WTC11 (cell line): ENCODE measurements at regions not wholly inside any gene's neighbourhood (a gene's known extent, or its start where the extent isn't known, plus 50 kb on each side); places are given as distances from the start of the nearest gene placed in this dataset.

ENCODE experiments used
- ATAC-seq: fragments of 200-7000 bp; cut with Tn5 transposase; 2 replicates; pipeline ENCODE4 v1.10.0; 2021; ENCODE audit warnings: mild to moderate bottlenecking, moderate library complexity
- CTCF ChIA-PET: fragments of 300-600 bp; sonication (Branson Sonifier 250); formaldehyde crosslinking; loops from one replicate; lab custom pipeline; 2021; ENCODE audit warnings: antibody characterized with exemption; lab: Charles Lee
- POLR2A ChIA-PET: fragments of 350-600 bp; sonication (Branson Sonifier 250); formaldehyde crosslinking; loops from one replicate; lab custom pipeline; 2021; ENCODE audit warnings: antibody characterized with exemption; lab: Charles Lee
- DNase-seq: peaks from one replicate; pipeline ENCODE4 v3.0.0; 2021; ENCODE audit warnings: low spot score
- H3K27ac Mint-ChIP-seq: 2 replicates; pipeline ENCODE4 v1.8.0; 2021; ENCODE audit warnings: mixed read lengths
- H3K27me3 Mint-ChIP-seq: 2 replicates; pipeline ENCODE4 v1.8.0; 2021; ENCODE audit warnings: low read depth, mild to moderate bottlenecking, moderate library complexity, mixed read lengths
- H3K36me3 Mint-ChIP-seq: 2 replicates; pipeline ENCODE4 v1.8.0; 2021; ENCODE audit warnings: mixed read lengths
- H3K4me1 Mint-ChIP-seq: 2 replicates; pipeline ENCODE4 v1.8.0; 2022; ENCODE audit warnings: mixed read lengths
- H3K4me3 Mint-ChIP-seq: 2 replicates; pipeline ENCODE4 v1.8.0; 2021; ENCODE audit warnings: mild to moderate bottlenecking, moderate library complexity, mixed read lengths
- H3K9me3 Mint-ChIP-seq: 2 replicates; pipeline ENCODE4 v1.8.0; 2021; ENCODE audit warnings: mixed read lengths
- EMX1 ChIP-seq: fragments of 250-450 bp; sonication (Bioruptor Pico); IDR thresholded peaks from 2 replicates; pipeline ENCODE4 v1.8.0; 2021; ENCODE audit warnings: mild to moderate bottlenecking
- ETV6 ChIP-seq: sonication (generic); formaldehyde crosslinking; IDR thresholded peaks from 2 replicates; pipeline ENCODE4 v1.8.1; 2022; ENCODE audit warnings: mild to moderate bottlenecking, missing genetic modification reagents
- GRHL2 ChIP-seq: fragments of 250-450 bp; sonication (Bioruptor Pico); IDR thresholded peaks from 2 replicates; pipeline ENCODE4 v1.8.0; 2022; ENCODE audit warnings: mild to moderate bottlenecking, moderate library complexity; ENCODE audit not compliant: insufficient replicate concordance, severe bottlenecking
- JAZF1 ChIP-seq: fragments of 250-450 bp; sonication (Bioruptor Pico); IDR thresholded peaks from 2 replicates; pipeline ENCODE4 v1.9.0; 2021; ENCODE audit warnings: moderate library complexity, mild to moderate bottlenecking, inconsistent platforms
- JUN ChIP-seq: sonication (generic); formaldehyde crosslinking; IDR thresholded peaks from 2 replicates; pipeline ENCODE4 v1.8.0; 2023; ENCODE audit warnings: mild to moderate bottlenecking, missing genetic modification reagents
- NFYB ChIP-seq: sonication (generic); formaldehyde crosslinking; conservative IDR thresholded peaks from 2 replicates; pipeline ENCODE4 v1.8.0; 2022; ENCODE audit warnings: low read depth, missing genetic modification reagents
- NR2C2 ChIP-seq: sonication (generic); formaldehyde crosslinking; IDR thresholded peaks from 2 replicates; pipeline ENCODE4 v1.8.0; 2022; ENCODE audit warnings: mild to moderate bottlenecking, missing genetic modification reagents
- TP53 ChIP-seq: sonication (generic); formaldehyde crosslinking; IDR thresholded peaks from 2 replicates; pipeline ENCODE4 v1.8.1; 2023; ENCODE audit warnings: mild to moderate bottlenecking, missing genetic modification reagents
- ZBTB21 ChIP-seq: sonication (generic); formaldehyde crosslinking; IDR thresholded peaks from 2 replicates; pipeline ENCODE4 v1.8.1; 2023; ENCODE audit warnings: mild to moderate bottlenecking, missing genetic modification reagents, borderline replicate concordance
- ZNF121 ChIP-seq: sonication (generic); formaldehyde crosslinking; IDR thresholded peaks from 2 replicates; pipeline ENCODE4 v1.8.0; 2023; ENCODE audit warnings: missing genetic modification reagents
- ZNF138 ChIP-seq: sonication (generic); formaldehyde crosslinking; conservative IDR thresholded peaks from 2 replicates; pipeline ENCODE4 v1.8.1; 2022; ENCODE audit warnings: mild to moderate bottlenecking, moderate library complexity, missing genetic modification reagents
- ZNF423 ChIP-seq: fragments of 250-450 bp; sonication (Bioruptor Pico); IDR thresholded peaks from 2 replicates; pipeline ENCODE4 v2.1.2; 2022; ENCODE audit warnings: mild to moderate bottlenecking, moderate library complexity
- ZNF671 ChIP-seq: fragments of 250-450 bp; sonication (Bioruptor Pico); IDR thresholded peaks from 2 replicates; pipeline ENCODE4 v1.8.0; 2021; ENCODE audit warnings: mild to moderate bottlenecking
- TF ChIP-seq, protein P1 (sequence below): sonication (generic); formaldehyde crosslinking; IDR thresholded peaks from 2 replicates; pipeline ENCODE4 v1.8.1; 2022; ENCODE audit warnings: mild to moderate bottlenecking, moderate library complexity, missing genetic modification reagents
- TF ChIP-seq, protein P2 (sequence below): sonication (generic); formaldehyde crosslinking; IDR thresholded peaks from 2 replicates; pipeline ENCODE4 v1.8.1; 2023; ENCODE audit warnings: mild to moderate bottlenecking, moderate library complexity, missing genetic modification reagents
- TF ChIP-seq, protein P3 (sequence below): fragments of 200-600 bp; IDR thresholded peaks from 2 replicates; pipeline ENCODE4 v1.8.0; 2022; ENCODE audit warnings: antibody characterized with exemption
- TF ChIP-seq, protein P4 (sequence below): sonication (generic); formaldehyde crosslinking; IDR thresholded peaks from 2 replicates; pipeline ENCODE4 v1.8.0; 2023; ENCODE audit warnings: mild to moderate bottlenecking, missing genetic modification reagents
- TF ChIP-seq, protein P5 (sequence below): sonication (generic); formaldehyde crosslinking; IDR thresholded peaks from 2 replicates; pipeline ENCODE4 v1.8.0; 2022; ENCODE audit warnings: mild to moderate bottlenecking, missing genetic modification reagents
- TF ChIP-seq, protein P6 (sequence below): fragments of 250-450 bp; sonication (Bioruptor Pico); IDR thresholded peaks from 2 replicates; pipeline ENCODE4 v1.9.0; 2021; ENCODE audit warnings: moderate library complexity, mild to moderate bottlenecking, inconsistent platforms, borderline replicate concordance

DNA sequence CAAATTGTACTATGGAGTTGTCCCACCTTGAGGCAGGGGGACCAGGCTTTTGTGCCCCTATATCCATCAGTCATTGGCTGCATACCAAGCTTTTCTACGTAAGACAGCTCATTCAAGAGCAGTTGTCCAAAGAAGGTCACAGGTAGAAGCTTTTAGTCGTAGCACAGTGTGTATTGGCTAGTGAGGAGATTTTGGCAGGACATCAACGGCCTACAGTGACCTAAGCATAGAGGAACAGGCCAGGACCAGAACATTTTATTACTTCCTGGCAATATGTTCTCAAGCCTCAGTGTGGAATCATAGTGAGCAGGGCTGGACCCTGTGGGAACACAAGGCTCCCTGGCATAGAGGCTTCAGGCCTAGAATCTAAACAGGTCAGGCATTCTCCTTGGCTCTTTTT lies 105.4 kb upstream of the ANKRD28 start:
- DNase-seq (no peak), ATAC-seq (no peak)
- ChIA-PET POLR2A (no interaction called here), CTCF (no interaction called here)
- no peak overlapping the region for H3K4me3 Mint-ChIP-seq
- H3K36me3 Mint-ChIP-seq, result no peaks in the 10 kb centered on the region
- H3K27ac Mint-ChIP-seq, result no peak overlapping the region
- peaks cover 7% of the 10 kb centered on the region; the same call in 1 of the 2 replicates for H3K4me1 Mint-ChIP-seq
- TF ChIP-seq, protein P1, sequence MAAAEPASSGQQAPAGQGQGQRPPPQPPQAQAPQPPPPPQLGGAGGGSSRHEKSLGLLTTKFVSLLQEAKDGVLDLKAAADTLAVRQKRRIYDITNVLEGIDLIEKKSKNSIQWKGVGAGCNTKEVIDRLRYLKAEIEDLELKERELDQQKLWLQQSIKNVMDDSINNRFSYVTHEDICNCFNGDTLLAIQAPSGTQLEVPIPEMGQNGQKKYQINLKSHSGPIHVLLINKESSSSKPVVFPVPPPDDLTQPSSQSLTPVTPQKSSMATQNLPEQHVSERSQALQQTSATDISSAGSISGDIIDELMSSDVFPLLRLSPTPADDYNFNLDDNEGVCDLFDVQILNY (CRISPR knock-in tag), result no peak
- TF ChIP-seq, all 79 proteins: peak for 0
- H3K27me3 Mint-ChIP-seq, result no peaks in the 10 kb centered on the region
- H3K9me3 Mint-ChIP-seq, result peaks cover 3% of the 10 kb centered on the region

DNA sequence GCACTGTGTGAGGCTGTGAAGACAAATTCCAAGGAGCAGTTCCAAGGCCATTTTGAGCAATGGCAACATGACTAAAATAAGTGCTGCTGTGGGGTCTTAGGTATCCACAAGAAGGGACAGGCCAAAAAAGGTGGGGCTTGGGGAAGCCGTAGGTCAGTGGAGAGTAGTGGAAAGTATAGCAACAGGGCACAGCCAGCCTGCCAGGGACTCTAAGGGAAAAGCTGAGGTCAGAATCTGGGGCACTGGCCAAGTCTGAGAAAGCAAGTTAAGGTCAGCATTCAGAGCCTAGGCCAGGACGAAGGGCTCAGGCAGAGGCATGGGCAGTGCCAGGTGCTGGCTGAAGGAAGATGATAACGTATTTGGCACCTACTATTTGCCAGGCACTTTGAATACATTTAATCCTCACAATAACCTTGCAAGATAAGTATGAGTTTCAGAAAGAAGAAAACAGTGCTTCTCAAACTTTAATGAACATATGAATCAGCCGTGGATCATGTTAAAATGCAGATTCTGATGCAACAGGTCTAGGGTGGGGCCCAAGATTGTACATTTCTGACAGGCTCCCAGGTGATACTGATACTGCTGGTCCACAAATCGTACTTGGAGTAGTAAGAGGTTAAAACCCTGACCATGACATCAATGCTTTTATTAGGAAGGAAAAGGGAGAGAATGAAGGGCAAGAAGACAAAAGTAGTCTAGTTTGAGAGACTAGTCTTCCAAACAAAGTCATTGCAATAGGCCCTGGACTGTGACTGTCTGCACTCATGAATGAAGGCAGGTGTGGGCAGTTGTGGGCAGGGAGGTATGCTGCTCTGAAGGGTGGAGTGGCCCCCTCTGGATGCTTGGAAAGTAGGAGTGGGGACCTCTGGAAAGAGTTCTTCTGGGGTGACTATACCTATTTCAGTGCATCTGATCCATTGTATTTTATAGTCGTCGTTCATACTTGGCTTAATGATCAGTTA lies 106.3 kb upstream of the ANKRD28 start:
- ATAC-seq (no peak), DNase-seq (no peak)
- H3K4me3 Mint-ChIP-seq, result no peak overlapping the region
- H3K4me1 Mint-ChIP-seq, result peaks cover 6% of the 10 kb centered on the region; the same call in 1 of the 2 replicates
- H3K36me3 Mint-ChIP-seq, result no peaks in the 10 kb centered on the region
- ChIA-PET CTCF (no interaction called here), POLR2A (no interaction called here)
- no peak overlapping the region for H3K27ac Mint-ChIP-seq
- peaks cover 3% of the 10 kb centered on the region for H3K9me3 Mint-ChIP-seq
- H3K27me3 Mint-ChIP-seq, result 0 out of 2 replicates have a peak, but pooled peaks cover 5% of the 10 kb centered on the region
- TF ChIP-seq JUN (CRISPR knock-in tag) (no peak), GRHL2 (no peak)
- TF ChIP-seq, protein P2, sequence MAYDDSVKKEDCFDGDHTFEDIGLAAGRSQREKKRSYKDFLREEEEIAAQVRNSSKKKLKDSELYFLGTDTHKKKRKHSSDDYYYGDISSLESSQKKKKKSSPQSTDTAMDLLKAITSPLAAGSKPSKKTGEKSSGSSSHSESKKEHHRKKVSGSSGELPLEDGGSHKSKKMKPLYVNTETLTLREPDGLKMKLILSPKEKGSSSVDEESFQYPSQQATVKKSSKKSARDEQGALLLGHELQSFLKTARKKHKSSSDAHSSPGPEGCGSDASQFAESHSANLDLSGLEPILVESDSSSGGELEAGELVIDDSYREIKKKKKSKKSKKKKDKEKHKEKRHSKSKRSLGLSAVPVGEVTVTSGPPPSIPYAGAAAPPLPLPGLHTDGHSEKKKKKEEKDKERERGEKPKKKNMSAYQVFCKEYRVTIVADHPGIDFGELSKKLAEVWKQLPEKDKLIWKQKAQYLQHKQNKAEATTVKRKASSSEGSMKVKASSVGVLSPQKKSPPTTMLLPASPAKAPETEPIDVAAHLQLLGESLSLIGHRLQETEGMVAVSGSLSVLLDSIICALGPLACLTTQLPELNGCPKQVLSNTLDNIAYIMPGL (CRISPR knock-in tag), result no peak
- TF ChIP-seq, protein P3, sequence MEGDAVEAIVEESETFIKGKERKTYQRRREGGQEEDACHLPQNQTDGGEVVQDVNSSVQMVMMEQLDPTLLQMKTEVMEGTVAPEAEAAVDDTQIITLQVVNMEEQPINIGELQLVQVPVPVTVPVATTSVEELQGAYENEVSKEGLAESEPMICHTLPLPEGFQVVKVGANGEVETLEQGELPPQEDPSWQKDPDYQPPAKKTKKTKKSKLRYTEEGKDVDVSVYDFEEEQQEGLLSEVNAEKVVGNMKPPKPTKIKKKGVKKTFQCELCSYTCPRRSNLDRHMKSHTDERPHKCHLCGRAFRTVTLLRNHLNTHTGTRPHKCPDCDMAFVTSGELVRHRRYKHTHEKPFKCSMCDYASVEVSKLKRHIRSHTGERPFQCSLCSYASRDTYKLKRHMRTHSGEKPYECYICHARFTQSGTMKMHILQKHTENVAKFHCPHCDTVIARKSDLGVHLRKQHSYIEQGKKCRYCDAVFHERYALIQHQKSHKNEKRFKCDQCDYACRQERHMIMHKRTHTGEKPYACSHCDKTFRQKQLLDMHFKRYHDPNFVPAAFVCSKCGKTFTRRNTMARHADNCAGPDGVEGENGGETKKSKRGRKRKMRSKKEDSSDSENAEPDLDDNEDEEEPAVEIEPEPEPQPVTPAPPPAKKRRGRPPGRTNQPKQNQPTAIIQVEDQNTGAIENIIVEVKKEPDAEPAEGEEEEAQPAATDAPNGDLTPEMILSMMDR, result no peak

DNA sequence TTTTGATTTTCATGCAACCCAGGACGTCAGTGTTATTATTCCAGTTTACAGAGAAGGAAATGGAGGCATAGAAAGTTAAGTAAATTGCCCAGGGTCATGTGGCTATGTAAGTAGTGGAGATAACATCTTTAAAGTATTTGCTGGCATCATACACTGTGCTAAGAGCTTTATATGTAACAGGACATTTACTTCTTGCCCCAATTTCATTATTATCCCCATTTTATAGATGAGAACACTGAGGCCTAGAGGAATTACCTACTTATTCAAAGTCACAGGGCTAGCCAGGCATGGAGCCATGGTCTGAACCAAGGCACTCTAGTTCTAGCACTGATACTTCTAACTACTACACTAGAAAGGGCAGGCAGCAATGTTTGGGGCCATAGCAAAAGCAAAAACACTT lies 107.3 kb upstream of the ANKRD28 start:
- POLR2A ChIA-PET, result no interaction called here
- DNase-seq (no peak), ATAC-seq (no peak)
- Mint-ChIP-seq H3K27me3 (peaks cover 5% of the 10 kb centered on the region; the same call in 1 of the 2 replicates), H3K9me3 (peaks cover 8% of the 10 kb centered on the region), H3K36me3 (no peaks in the 10 kb centered on the region), H3K4me1 (no peaks in the 10 kb centered on the region), H3K27ac (no peak overlapping the region), H3K4me3 (no peak overlapping the region)
- CTCF ChIA-PET, result no interaction called here
- TF ChIP-seq ZNF138 (no peak), ZBTB21 (CRISPR knock-in tag) (no peak), ZNF423 (CRISPR knock-in tag) (no peak), ZNF671 (CRISPR knock-in tag) (no peak), NR2C2 (CRISPR knock-in tag) (no peak), ETV6 (CRISPR knock-in tag) (no peak), NFYB (CRISPR knock-in tag) (no peak), ZNF121 (no peak), JAZF1 (CRISPR knock-in tag) (no peak), EMX1 (CRISPR knock-in tag) (no peak), TP53 (CRISPR knock-in tag) (no peak)
- TF ChIP-seq, protein P4, sequence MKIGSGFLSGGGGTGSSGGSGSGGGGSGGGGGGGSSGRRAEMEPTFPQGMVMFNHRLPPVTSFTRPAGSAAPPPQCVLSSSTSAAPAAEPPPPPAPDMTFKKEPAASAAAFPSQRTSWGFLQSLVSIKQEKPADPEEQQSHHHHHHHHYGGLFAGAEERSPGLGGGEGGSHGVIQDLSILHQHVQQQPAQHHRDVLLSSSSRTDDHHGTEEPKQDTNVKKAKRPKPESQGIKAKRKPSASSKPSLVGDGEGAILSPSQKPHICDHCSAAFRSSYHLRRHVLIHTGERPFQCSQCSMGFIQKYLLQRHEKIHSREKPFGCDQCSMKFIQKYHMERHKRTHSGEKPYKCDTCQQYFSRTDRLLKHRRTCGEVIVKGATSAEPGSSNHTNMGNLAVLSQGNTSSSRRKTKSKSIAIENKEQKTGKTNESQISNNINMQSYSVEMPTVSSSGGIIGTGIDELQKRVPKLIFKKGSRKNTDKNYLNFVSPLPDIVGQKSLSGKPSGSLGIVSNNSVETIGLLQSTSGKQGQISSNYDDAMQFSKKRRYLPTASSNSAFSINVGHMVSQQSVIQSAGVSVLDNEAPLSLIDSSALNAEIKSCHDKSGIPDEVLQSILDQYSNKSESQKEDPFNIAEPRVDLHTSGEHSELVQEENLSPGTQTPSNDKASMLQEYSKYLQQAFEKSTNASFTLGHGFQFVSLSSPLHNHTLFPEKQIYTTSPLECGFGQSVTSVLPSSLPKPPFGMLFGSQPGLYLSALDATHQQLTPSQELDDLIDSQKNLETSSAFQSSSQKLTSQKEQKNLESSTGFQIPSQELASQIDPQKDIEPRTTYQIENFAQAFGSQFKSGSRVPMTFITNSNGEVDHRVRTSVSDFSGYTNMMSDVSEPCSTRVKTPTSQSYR (CRISPR knock-in tag), result no peak
- TF ChIP-seq, protein P5, sequence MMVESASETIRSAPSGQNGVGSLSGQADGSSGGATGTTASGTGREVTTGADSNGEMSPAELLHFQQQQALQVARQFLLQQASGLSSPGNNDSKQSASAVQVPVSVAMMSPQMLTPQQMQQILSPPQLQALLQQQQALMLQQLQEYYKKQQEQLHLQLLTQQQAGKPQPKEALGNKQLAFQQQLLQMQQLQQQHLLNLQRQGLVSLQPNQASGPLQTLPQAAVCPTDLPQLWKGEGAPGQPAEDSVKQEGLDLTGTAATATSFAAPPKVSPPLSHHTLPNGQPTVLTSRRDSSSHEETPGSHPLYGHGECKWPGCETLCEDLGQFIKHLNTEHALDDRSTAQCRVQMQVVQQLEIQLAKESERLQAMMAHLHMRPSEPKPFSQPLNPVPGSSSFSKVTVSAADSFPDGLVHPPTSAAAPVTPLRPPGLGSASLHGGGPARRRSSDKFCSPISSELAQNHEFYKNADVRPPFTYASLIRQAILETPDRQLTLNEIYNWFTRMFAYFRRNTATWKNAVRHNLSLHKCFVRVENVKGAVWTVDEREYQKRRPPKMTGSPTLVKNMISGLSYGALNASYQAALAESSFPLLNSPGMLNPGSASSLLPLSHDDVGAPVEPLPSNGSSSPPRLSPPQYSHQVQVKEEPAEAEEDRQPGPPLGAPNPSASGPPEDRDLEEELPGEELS (CRISPR knock-in tag), result no peak
- TF ChIP-seq, protein P6, sequence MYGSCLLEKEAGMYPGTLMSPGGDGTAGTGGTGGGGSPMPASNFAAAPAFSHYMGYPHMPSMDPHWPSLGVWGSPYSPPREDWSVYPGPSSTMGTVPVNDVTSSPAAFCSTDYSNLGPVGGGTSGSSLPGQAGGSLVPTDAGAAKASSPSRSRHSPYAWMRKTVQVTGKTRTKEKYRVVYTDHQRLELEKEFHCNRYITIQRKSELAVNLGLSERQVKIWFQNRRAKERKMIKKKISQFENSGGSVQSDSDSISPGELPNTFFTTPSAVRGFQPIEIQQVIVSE (CRISPR knock-in tag), result no peak
